ENCODE measurements at regions not wholly inside any gene's neighbourhood (a gene's known extent, or its start where the extent isn't known, plus 50 kb on each side); places are given as distances from the start of the nearest gene placed in this dataset.

GRCh38 chr7:124192885-124193284, 160.0 kb upstream of the TMEM229A start:
- H3K27ac ChIP-seq, result no peak overlapping the region
- no peaks in the 10 kb centered on the region for H3K27me3 ChIP-seq
- DNase-seq (ENCODE audit: low spot score in 2 of 2), result no peak
- no peaks in the 10 kb centered on the region for H3K9me3 ChIP-seq
- intact Hi-C loops (cut with DNase I), result no loop called here
- H3K4me1 ChIP-seq, result no peaks in the 10 kb centered on the region
- H3K36me3 ChIP-seq, result no peaks in the 10 kb centered on the region
- TF ChIP-seq CTCF (IDR thresholded peaks at IDR 0.05), result no peak
- H3K4me3 ChIP-seq, result no peak overlapping the region

DNA sequence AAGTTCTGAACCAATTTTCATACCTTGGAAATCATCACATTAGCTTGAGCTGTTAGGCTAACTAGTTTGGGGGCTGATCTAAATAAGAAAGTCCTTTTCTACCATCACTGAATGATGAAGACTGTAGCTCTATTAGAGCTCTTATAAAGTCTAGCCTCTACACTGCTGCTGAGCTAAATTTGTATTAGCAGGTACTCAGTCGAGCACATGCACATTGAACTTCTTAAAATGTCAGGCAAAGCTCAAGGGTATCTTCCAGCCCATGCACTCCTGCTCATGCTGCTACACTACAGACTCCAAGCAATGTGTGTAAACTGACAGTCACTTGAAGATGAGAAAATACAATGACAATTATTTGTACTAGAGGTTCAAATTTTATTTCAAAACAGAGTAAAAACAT, 158.8 kb upstream of the TMEM229A start:
- DNase-seq (ENCODE audit: low spot score in 2 of 2), result no peak
- intact Hi-C loops (cut with DNase I), result no loop called here
- Histone ChIP-seq H3K27ac (no peak overlapping the region), H3K27me3 (no peaks in the 10 kb centered on the region), H3K9me3 (no peaks in the 10 kb centered on the region), H3K4me3 (no peak overlapping the region), H3K36me3 (no peaks in the 10 kb centered on the region), H3K4me1 (no peaks in the 10 kb centered on the region)
- TF ChIP-seq CTCF (IDR thresholded peaks at IDR 0.05), result no peak

GRCh38 chr7:124191030-124191429, 158.2 kb upstream of the TMEM229A start:
- Histone ChIP-seq H3K27ac (no peak overlapping the region), H3K9me3 (no peaks in the 10 kb centered on the region), H3K4me1 (no peaks in the 10 kb centered on the region), H3K27me3 (no peaks in the 10 kb centered on the region), H3K4me3 (no peak overlapping the region), H3K36me3 (no peaks in the 10 kb centered on the region)
- intact Hi-C loops (cut with DNase I), result no loop called here
- DNase-seq (ENCODE audit: low spot score in 2 of 2), result no peak
- no peak for TF ChIP-seq CTCF (IDR thresholded peaks at IDR 0.05)

- no peaks in the 10 kb centered on the region for H3K9me3 ChIP-seq
- intact Hi-C loops (cut with DNase I), result no loop called here
- no peak overlapping the region for H3K4me3 ChIP-seq
- no peak for TF ChIP-seq CTCF (IDR thresholded peaks at IDR 0.05)
- H3K27me3 ChIP-seq, result no peaks in the 10 kb centered on the region
- H3K27ac ChIP-seq, result no peak overlapping the region
- no peaks in the 10 kb centered on the region for H3K4me1 ChIP-seq
- H3K36me3 ChIP-seq, result no peaks in the 10 kb centered on the region
- no peak for DNase-seq (ENCODE audit: low spot score in 2 of 2)
Measured at GRCh38 chr7:124188576-124188975, 155.7 kb upstream of the TMEM229A start.

- no peak for TF ChIP-seq CTCF (IDR thresholded peaks at IDR 0.05)
- intact Hi-C loops (cut with DNase I), result no loop called here
Measured at GRCh38 chr7:124187962-124188361, 155.1 kb upstream of the TMEM229A start.

GRCh38 chr7:124183649-124184048, 150.8 kb upstream of the TMEM229A start:
- no peaks in the 10 kb centered on the region for H3K4me1 ChIP-seq
- no peaks in the 10 kb centered on the region for H3K36me3 ChIP-seq
- H3K27ac ChIP-seq, result no peak overlapping the region
- no peak for TF ChIP-seq CTCF (IDR thresholded peaks at IDR 0.05)
- no peaks in the 10 kb centered on the region for H3K27me3 ChIP-seq
- H3K4me3 ChIP-seq, result no peak overlapping the region
- H3K9me3 ChIP-seq, result no peaks in the 10 kb centered on the region
- intact Hi-C loops (cut with DNase I), result no loop called here
- no peak for DNase-seq (ENCODE audit: low spot score in 2 of 2)

More at GRCh38 chr7:124187962-124188361, 155.1 kb upstream of the TMEM229A start:
- Histone ChIP-seq H3K4me1 (no peaks in the 10 kb centered on the region), H3K4me3 (no peak overlapping the region), H3K27ac (no peak overlapping the region), H3K27me3 (no peaks in the 10 kb centered on the region), H3K36me3 (no peaks in the 10 kb centered on the region), H3K9me3 (no peaks in the 10 kb centered on the region)
- no peak for DNase-seq (ENCODE audit: low spot score in 2 of 2)
